ENCODE measurements at regions not wholly inside any gene's neighbourhood (a gene's known extent, or its start where the extent isn't known, plus 50 kb on each side); places are given as distances from the start of the nearest gene placed in this dataset.

DNA sequence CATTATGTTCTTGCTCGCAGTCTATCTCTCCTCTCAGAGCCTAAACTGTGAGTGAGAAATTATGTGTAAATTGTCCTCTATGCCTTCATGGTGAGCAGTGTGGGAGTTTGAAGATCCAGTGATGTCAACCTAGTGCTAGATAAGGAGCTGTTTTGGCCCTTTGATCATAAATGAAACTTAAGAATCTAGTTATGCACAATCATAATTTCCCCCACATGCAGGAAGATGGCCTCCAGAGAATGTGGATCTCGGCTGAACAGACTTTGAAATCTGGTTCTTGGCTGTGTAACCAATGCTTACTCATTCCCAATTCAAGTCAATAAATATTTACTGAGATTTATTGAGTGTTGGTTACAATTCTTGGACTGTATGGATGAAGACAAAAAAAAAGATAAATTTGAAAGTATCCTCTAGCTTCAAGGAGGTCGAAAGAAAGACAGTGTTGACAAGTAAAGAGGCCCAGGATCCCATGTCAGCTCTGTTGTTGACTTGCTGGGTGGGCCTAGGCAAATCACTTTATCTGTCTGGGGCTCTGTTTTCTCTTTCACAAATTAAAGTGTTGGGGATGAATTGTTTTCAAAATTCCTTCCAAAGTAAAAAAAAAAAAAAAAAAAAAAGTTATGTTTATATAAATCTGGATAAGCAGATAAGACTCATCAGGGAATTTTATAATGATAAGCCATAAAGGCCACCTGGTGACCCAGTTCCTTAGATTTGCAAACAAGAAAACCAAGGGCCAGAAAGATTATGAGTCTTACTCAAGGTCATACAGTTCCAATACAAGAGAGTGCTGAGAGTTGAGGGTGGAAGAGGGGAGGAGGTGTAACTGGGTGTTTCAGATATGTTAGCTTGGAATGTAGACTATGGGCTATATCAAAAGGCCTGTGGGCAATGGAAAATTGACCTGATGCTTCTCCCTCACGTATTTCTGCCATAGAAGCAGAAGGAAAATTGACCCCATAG is 969.9 kb downstream of the KCNMA1 start:
- no peak overlapping the region for H4K12ac ChIP-seq (ENCODE audit: low read depth, low read length)
- H4K91ac ChIP-seq (ENCODE audit: low read depth, low read length), result no peak overlapping the region
- H3K4ac ChIP-seq (ENCODE audit: low read depth, low read length), result no peak overlapping the region
- no peaks in the 10 kb centered on the region for H3K4me1 ChIP-seq (ENCODE audit: control insufficient read depth in 1 of 2, insufficient read depth in 2 of 2, low read length in 2 of 2)
- H3K27ac ChIP-seq (ENCODE audit: low read depth, low read length), result no peak overlapping the region
- WGBS (ENCODE audit: extremely low coverage, insufficient coverage, insufficient read length), result no CpG with 5 or more reads among the region's 4 CpGs
- H3K36me3 ChIP-seq (ENCODE audit: control insufficient read depth in 1 of 2, insufficient read depth in 2 of 2, low read length in 2 of 2), result no peaks in the 10 kb centered on the region
- H3K4me3 ChIP-seq (ENCODE audit: low read depth, low read length), result no peak overlapping the region
- no peak overlapping the region for H2AFZ ChIP-seq (ENCODE audit: insufficient read depth, low read length, poor library complexity)
- no peak overlapping the region for H2BK12ac ChIP-seq (ENCODE audit: low read length)
- H3K27me3 ChIP-seq (ENCODE audit: insufficient read depth, low read length), result no peaks in the 10 kb centered on the region
- no peak overlapping the region for H2AK5ac ChIP-seq (ENCODE audit: low read length)
- H3K23ac ChIP-seq (ENCODE audit: low read length), result no peak overlapping the region
- DNase-seq, result no peak
- no peak overlapping the region for H4K8ac ChIP-seq (ENCODE audit: low read depth, low read length)
- no peaks in the 10 kb centered on the region for H3K79me1 ChIP-seq (ENCODE audit: low read length)
- no peak overlapping the region for H3K18ac ChIP-seq (ENCODE audit: low read length)
- H2BK5ac ChIP-seq (ENCODE audit: low read depth, low read length, poor library complexity), result no peak overlapping the region
- H3K14ac ChIP-seq (ENCODE audit: low read length), result no peak overlapping the region
- no peak overlapping the region for H3K4me2 ChIP-seq (ENCODE audit: low read length)
- H3K9me3 ChIP-seq (ENCODE audit: insufficient read depth, low read depth, low read length), result no peaks in the 10 kb centered on the region
- no peak overlapping the region for H2BK120ac ChIP-seq (ENCODE audit: insufficient read depth, low read length, poor library complexity)
- no peaks in the 10 kb centered on the region for H3K79me2 ChIP-seq (ENCODE audit: control insufficient read depth, insufficient read depth, low read length, poor library complexity)
- no peak overlapping the region for H3K9ac ChIP-seq (ENCODE audit: low read length)

- no peaks in the 10 kb centered on the region for H3K27me3 ChIP-seq (ENCODE audit: insufficient read depth, low read length)
- no peak overlapping the region for H4K91ac ChIP-seq (ENCODE audit: low read depth, low read length)
- H3K4ac ChIP-seq (ENCODE audit: low read depth, low read length), result no peak overlapping the region
- H3K36me3 ChIP-seq (ENCODE audit: control insufficient read depth in 1 of 2, insufficient read depth in 2 of 2, low read length in 2 of 2), result no peaks in the 10 kb centered on the region
- H3K79me1 ChIP-seq (ENCODE audit: low read length), result no peaks in the 10 kb centered on the region
- no peak overlapping the region for H3K27ac ChIP-seq (ENCODE audit: low read depth, low read length)
- H3K14ac ChIP-seq (ENCODE audit: low read length), result no peak overlapping the region
- no peak overlapping the region for H4K8ac ChIP-seq (ENCODE audit: low read depth, low read length)
- no peak overlapping the region for H2AK5ac ChIP-seq (ENCODE audit: low read length)
- H3K79me2 ChIP-seq (ENCODE audit: control insufficient read depth, insufficient read depth, low read length, poor library complexity), result no peaks in the 10 kb centered on the region
- no peak overlapping the region for H2BK12ac ChIP-seq (ENCODE audit: low read length)
- no peak overlapping the region for H3K9ac ChIP-seq (ENCODE audit: low read length)
- no peak overlapping the region for H3K18ac ChIP-seq (ENCODE audit: low read length)
- H3K4me3 ChIP-seq (ENCODE audit: low read depth, low read length), result no peak overlapping the region
- no peaks in the 10 kb centered on the region for H3K9me3 ChIP-seq (ENCODE audit: insufficient read depth, low read depth, low read length)
- H2AFZ ChIP-seq (ENCODE audit: insufficient read depth, low read length, poor library complexity), result no peak overlapping the region
- no CpG with 5 or more reads among the region's 1 CpG for WGBS (ENCODE audit: extremely low coverage, insufficient coverage, insufficient read length)
- DNase-seq, result no peak
- H3K4me1 ChIP-seq (ENCODE audit: control insufficient read depth in 1 of 2, insufficient read depth in 2 of 2, low read length in 2 of 2), result no peaks in the 10 kb centered on the region
- H2BK5ac ChIP-seq (ENCODE audit: low read depth, low read length, poor library complexity), result no peak overlapping the region
- H4K12ac ChIP-seq (ENCODE audit: low read depth, low read length), result no peak overlapping the region
- H3K4me2 ChIP-seq (ENCODE audit: low read length), result no peak overlapping the region
- H2BK120ac ChIP-seq (ENCODE audit: insufficient read depth, low read length, poor library complexity), result no peak overlapping the region
- no peak overlapping the region for H3K23ac ChIP-seq (ENCODE audit: low read length)
Observed at GRCh38 chr10:76666891-76667290, 970.7 kb downstream of the KCNMA1 start.

DNA sequence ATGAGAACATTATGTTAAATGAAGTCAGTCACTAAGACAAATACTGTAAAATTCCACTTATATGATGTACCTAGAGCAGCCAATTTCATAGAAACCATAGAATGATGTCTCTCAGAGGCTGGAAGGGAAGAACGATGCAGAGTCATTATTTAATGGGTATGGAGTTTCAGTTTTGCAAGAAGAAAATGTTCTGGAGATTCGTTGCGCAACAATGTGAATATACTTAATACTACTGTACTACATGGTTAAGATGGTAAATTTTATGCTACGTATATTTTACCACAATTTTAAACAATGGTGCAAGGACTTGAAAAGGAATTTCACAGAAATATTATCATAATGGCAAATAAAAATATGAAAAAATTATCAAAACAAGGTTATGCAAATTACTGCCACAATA is 972.6 kb downstream of the KCNMA1 start:
- H3K9ac ChIP-seq (ENCODE audit: low read length), result no peak overlapping the region
- H3K23ac ChIP-seq (ENCODE audit: low read length), result no peak overlapping the region
- H3K4me3 ChIP-seq (ENCODE audit: low read depth, low read length), result no peak overlapping the region
- DNase-seq, result no peak
- H2BK5ac ChIP-seq (ENCODE audit: low read depth, low read length, poor library complexity), result no peak overlapping the region
- no peak overlapping the region for H4K91ac ChIP-seq (ENCODE audit: low read depth, low read length)
- no peaks in the 10 kb centered on the region for H3K36me3 ChIP-seq (ENCODE audit: control insufficient read depth in 1 of 2, insufficient read depth in 2 of 2, low read length in 2 of 2)
- H2AFZ ChIP-seq (ENCODE audit: insufficient read depth, low read length, poor library complexity), result no peak overlapping the region
- H3K27me3 ChIP-seq (ENCODE audit: insufficient read depth, low read length), result no peaks in the 10 kb centered on the region
- H3K79me1 ChIP-seq (ENCODE audit: low read length), result no peaks in the 10 kb centered on the region
- H3K14ac ChIP-seq (ENCODE audit: low read length), result no peak overlapping the region
- H2BK12ac ChIP-seq (ENCODE audit: low read length), result no peak overlapping the region
- no peaks in the 10 kb centered on the region for H3K4me1 ChIP-seq (ENCODE audit: control insufficient read depth in 1 of 2, insufficient read depth in 2 of 2, low read length in 2 of 2)
- no peaks in the 10 kb centered on the region for H3K9me3 ChIP-seq (ENCODE audit: insufficient read depth, low read depth, low read length)
- no peak overlapping the region for H2BK120ac ChIP-seq (ENCODE audit: insufficient read depth, low read length, poor library complexity)
- no peak overlapping the region for H4K12ac ChIP-seq (ENCODE audit: low read depth, low read length)
- H3K27ac ChIP-seq (ENCODE audit: low read depth, low read length), result no peak overlapping the region
- no peaks in the 10 kb centered on the region for H3K79me2 ChIP-seq (ENCODE audit: control insufficient read depth, insufficient read depth, low read length, poor library complexity)
- H3K4ac ChIP-seq (ENCODE audit: low read depth, low read length), result no peak overlapping the region
- no peak overlapping the region for H3K18ac ChIP-seq (ENCODE audit: low read length)
- no peak overlapping the region for H4K8ac ChIP-seq (ENCODE audit: low read depth, low read length)
- no peak overlapping the region for H2AK5ac ChIP-seq (ENCODE audit: low read length)
- H3K4me2 ChIP-seq (ENCODE audit: low read length), result no peak overlapping the region
- WGBS (ENCODE audit: extremely low coverage, insufficient coverage, insufficient read length), result no CpG with 5 or more reads among the region's 4 CpGs

GRCh38 chr10:76657337-76658012 is 980.1 kb downstream of the KCNMA1 start:
- H3K9ac ChIP-seq (ENCODE audit: low read length), result no peak overlapping the region
- no peak overlapping the region for H2BK5ac ChIP-seq (ENCODE audit: low read depth, low read length, poor library complexity)
- no peak overlapping the region for H2BK120ac ChIP-seq (ENCODE audit: insufficient read depth, low read length, poor library complexity)
- no peaks in the 10 kb centered on the region for H3K27me3 ChIP-seq (ENCODE audit: insufficient read depth, low read length)
- H4K8ac ChIP-seq (ENCODE audit: low read depth, low read length), result no peak overlapping the region
- no peaks in the 10 kb centered on the region for H3K36me3 ChIP-seq (ENCODE audit: control insufficient read depth in 1 of 2, insufficient read depth in 2 of 2, low read length in 2 of 2)
- H3K27ac ChIP-seq (ENCODE audit: low read depth, low read length), result no peak overlapping the region
- no peaks in the 10 kb centered on the region for H3K79me2 ChIP-seq (ENCODE audit: control insufficient read depth, insufficient read depth, low read length, poor library complexity)
- no peak overlapping the region for H3K23ac ChIP-seq (ENCODE audit: low read length)
- H3K4ac ChIP-seq (ENCODE audit: low read depth, low read length), result no peak overlapping the region
- no peak overlapping the region for H2AFZ ChIP-seq (ENCODE audit: insufficient read depth, low read length, poor library complexity)
- no peak overlapping the region for H3K18ac ChIP-seq (ENCODE audit: low read length)
- no peaks in the 10 kb centered on the region for H3K79me1 ChIP-seq (ENCODE audit: low read length)
- no peak overlapping the region for H3K14ac ChIP-seq (ENCODE audit: low read length)
- no peaks in the 10 kb centered on the region for H3K9me3 ChIP-seq (ENCODE audit: insufficient read depth, low read depth, low read length)
- no peak overlapping the region for H3K4me3 ChIP-seq (ENCODE audit: low read depth, low read length)
- no peak overlapping the region for H2BK12ac ChIP-seq (ENCODE audit: low read length)
- H2AK5ac ChIP-seq (ENCODE audit: low read length), result no peak overlapping the region
- H3K4me1 ChIP-seq (ENCODE audit: control insufficient read depth in 1 of 2, insufficient read depth in 2 of 2, low read length in 2 of 2), result no peaks in the 10 kb centered on the region
- no peak overlapping the region for H4K12ac ChIP-seq (ENCODE audit: low read depth, low read length)
- DNase-seq, result no peak
- no peak overlapping the region for H3K4me2 ChIP-seq (ENCODE audit: low read length)
- no peak overlapping the region for H4K91ac ChIP-seq (ENCODE audit: low read depth, low read length)

All from trophoblast cell (in vitro differentiated cells and primary cell).